Fibroblast of lung (primary cell): ENCODE measurements at regions not wholly inside any gene's neighbourhood (a gene's known extent, or its start where the extent isn't known, plus 50 kb on each side); places are given as distances from the start of the nearest gene placed in this dataset.

Source experiments
- DNase-seq, 2 donors: peaks; one replicate each; pipeline versions ENCODE4 v3.0.0 to v3.0.0-alpha.2; 2010; ENCODE audit warnings: low read depth in 2 of 2
- H2AFZ ChIP-seq: 2 replicates; pipeline ENCODE4 v1.5.1; 2012; ENCODE audit warnings: low read length, control low read depth, inconsistent platforms
- H3K27ac ChIP-seq: 2 replicates; pipeline ENCODE4 v1.5.1; 2011; ENCODE audit warnings: low read length, control low read depth; ENCODE audit not compliant: insufficient read depth
- H3K27me3 ChIP-seq: 2 replicates; pipeline ENCODE4 v1.5.1; 2011; ENCODE audit warnings: mild to moderate bottlenecking, low read length; ENCODE audit not compliant: control insufficient read depth, insufficient read depth
- H3K36me3 ChIP-seq: 2 replicates; pipeline ENCODE4 v1.5.1; 2011; ENCODE audit warnings: low read length; ENCODE audit not compliant: control insufficient read depth, insufficient read depth
- H3K4me1 ChIP-seq: 2 replicates; pipeline ENCODE4 v1.5.1; 2011; ENCODE audit warnings: low read length; ENCODE audit not compliant: control insufficient read depth, insufficient read depth; ENCODE audit errors: extremely low read depth
- H3K4me2 ChIP-seq: 2 replicates; pipeline ENCODE4 v1.5.1; 2011; ENCODE audit warnings: low read length, control low read depth; ENCODE audit not compliant: insufficient read depth; ENCODE audit errors: extremely low read depth
- H3K4me3 ChIP-seq, 4 experiments: fragments of 200-600 bp in 1 of 4; sonication (generic) in 1 of 4; replicated peaks in 1 of 4; 2 replicates each; pipeline ENCODE4 v1.5.1; 2011 to 2016; ENCODE audit warnings: low read length in 4 of 4, low read depth in 3 of 4, mild to moderate bottlenecking in 3 of 4, control low read depth in 2 of 4, inconsistent platforms in 1 of 4, mixed read lengths in 1 of 4; ENCODE audit not compliant: insufficient read depth in 1 of 4; ENCODE audit errors: control extremely low read depth in 1 of 4
- H3K79me2 ChIP-seq: 2 replicates; pipeline ENCODE4 v1.5.1; 2012; ENCODE audit warnings: mild to moderate bottlenecking, low read length, inconsistent platforms; ENCODE audit not compliant: control insufficient read depth, insufficient read depth
- H3K9ac ChIP-seq: 2 replicates; pipeline ENCODE4 v1.5.1; 2011; ENCODE audit warnings: mild to moderate bottlenecking, low read length, control low read depth; ENCODE audit not compliant: insufficient read depth
- H3K9me3 ChIP-seq: 2 replicates; pipeline ENCODE4 v1.5.1; 2012; ENCODE audit warnings: low read depth, low read length; ENCODE audit not compliant: control insufficient read depth, insufficient read depth
- H4K20me1 ChIP-seq: 2 replicates; pipeline ENCODE4 v1.5.1; 2011; ENCODE audit warnings: low read length; ENCODE audit not compliant: control insufficient read depth, insufficient read depth; ENCODE audit errors: extremely low read depth
- CTCF ChIP-seq, 2 donors: IDR thresholded peaks in 1 of 2; conservative IDR thresholded peaks in 1 of 2; 1 replicate in 1 of 2; 2 replicates in 1 of 2; pipeline ENCODE4 v1.5.1; 2011 to 2012; ENCODE audit warnings: low read length in 2 of 2, control low read depth in 1 of 2, inconsistent platforms in 1 of 2, low read depth in 1 of 2, mild to moderate bottlenecking in 1 of 2
- EZH2 ChIP-seq: IDR thresholded peaks from 2 replicates; pipeline ENCODE4 v1.5.1; 2012; ENCODE audit warnings: low read length, control low read depth, mild to moderate bottlenecking; ENCODE audit errors: missing control alignments

- Histone ChIP-seq H3K4me2 (no peak overlapping the region), H3K9me3 (no peaks in the 10 kb centered on the region), H3K79me2 (no peaks in the 10 kb centered on the region), H4K20me1 (no peaks in the 10 kb centered on the region), H3K4me1 (no peaks in the 10 kb centered on the region), H3K4me3 (no peak overlapping the region), H2AFZ (no peak overlapping the region), H3K36me3 (no peaks in the 10 kb centered on the region), H3K27ac (no peak overlapping the region), H3K9ac (no peak overlapping the region), H3K27me3 (no peaks in the 10 kb centered on the region)
- peak in 1 of 2 donors; percentile 50 for DNase-seq
- TF ChIP-seq CTCF (conservative IDR thresholded peaks at IDR 0.05 in 1 of 2, IDR thresholded peaks at IDR 0.05 in 1 of 2; ENCODE audit: low read depth in 1 of 2, low read length in 2 of 2) (no peak), EZH2 (no peak)
These were observed 126.8 kb downstream of the CDC42EP3 start for GRCh38 chr2:37544591-37545031.

GRCh38 chr2:37549598-37549997, 121.8 kb downstream of the CDC42EP3 start:
- no peak for TF ChIP-seq EZH2
- no peak for TF ChIP-seq CTCF (conservative IDR thresholded peaks at IDR 0.05 in 1 of 2, IDR thresholded peaks at IDR 0.05 in 1 of 2; ENCODE audit: low read depth in 1 of 2, low read length in 2 of 2)
- H2AFZ ChIP-seq = no peak overlapping the region
- no peak overlapping the region for H3K4me2 ChIP-seq
- H3K4me3 ChIP-seq = no peak overlapping the region
- H3K9me3 ChIP-seq = no peaks in the 10 kb centered on the region
- no peaks in the 10 kb centered on the region for H3K4me1 ChIP-seq
- no peaks in the 10 kb centered on the region for H3K27me3 ChIP-seq
- H3K79me2 ChIP-seq = no peaks in the 10 kb centered on the region
- DNase-seq = no peak
- no peaks in the 10 kb centered on the region for H3K36me3 ChIP-seq
- no peaks in the 10 kb centered on the region for H4K20me1 ChIP-seq
- no peak overlapping the region for H3K9ac ChIP-seq
- no peak overlapping the region for H3K27ac ChIP-seq

GRCh38 chr2:37550190-37550589, 121.3 kb downstream of the CDC42EP3 start:
- H3K27ac ChIP-seq = no peak overlapping the region
- no peaks in the 10 kb centered on the region for H3K27me3 ChIP-seq
- no peak overlapping the region for H2AFZ ChIP-seq
- no peak for DNase-seq
- no peak for TF ChIP-seq CTCF (conservative IDR thresholded peaks at IDR 0.05 in 1 of 2, IDR thresholded peaks at IDR 0.05 in 1 of 2; ENCODE audit: low read depth in 1 of 2, low read length in 2 of 2)
- TF ChIP-seq EZH2 = no peak
- no peaks in the 10 kb centered on the region for H3K36me3 ChIP-seq
- no peaks in the 10 kb centered on the region for H4K20me1 ChIP-seq
- no peak overlapping the region for H3K9ac ChIP-seq
- no peaks in the 10 kb centered on the region for H3K9me3 ChIP-seq
- no peaks in the 10 kb centered on the region for H3K79me2 ChIP-seq
- no peak overlapping the region for H3K4me2 ChIP-seq
- H3K4me3 ChIP-seq = no peak overlapping the region
- no peaks in the 10 kb centered on the region for H3K4me1 ChIP-seq
